WTC11 (cell line): ENCODE measurements at regions not wholly inside any gene's neighbourhood (a gene's known extent, or its start where the extent isn't known, plus 50 kb on each side); places are given as distances from the start of the nearest gene placed in this dataset.

Source experiments
- ATAC-seq: fragments of 200-7000 bp; cut with Tn5 transposase; 2 replicates; pipeline ENCODE4 v1.10.0; 2021; ENCODE audit warnings: mild to moderate bottlenecking, moderate library complexity
- CTCF ChIA-PET: fragments of 300-600 bp; sonication (Branson Sonifier 250); formaldehyde crosslinking; loops from one replicate; lab custom pipeline; 2021; ENCODE audit warnings: antibody characterized with exemption; lab: Charles Lee
- POLR2A ChIA-PET: fragments of 350-600 bp; sonication (Branson Sonifier 250); formaldehyde crosslinking; loops from one replicate; lab custom pipeline; 2021; ENCODE audit warnings: antibody characterized with exemption; lab: Charles Lee
- DNase-seq: peaks from one replicate; pipeline ENCODE4 v3.0.0; 2021; ENCODE audit warnings: low spot score
- H3K27ac Mint-ChIP-seq: 2 replicates; pipeline ENCODE4 v1.8.0; 2021; ENCODE audit warnings: mixed read lengths
- H3K27me3 Mint-ChIP-seq: 2 replicates; pipeline ENCODE4 v1.8.0; 2021; ENCODE audit warnings: low read depth, mild to moderate bottlenecking, moderate library complexity, mixed read lengths
- H3K36me3 Mint-ChIP-seq: 2 replicates; pipeline ENCODE4 v1.8.0; 2021; ENCODE audit warnings: mixed read lengths
- H3K4me1 Mint-ChIP-seq: 2 replicates; pipeline ENCODE4 v1.8.0; 2022; ENCODE audit warnings: mixed read lengths
- H3K4me3 Mint-ChIP-seq: 2 replicates; pipeline ENCODE4 v1.8.0; 2021; ENCODE audit warnings: mild to moderate bottlenecking, moderate library complexity, mixed read lengths
- H3K9me3 Mint-ChIP-seq: 2 replicates; pipeline ENCODE4 v1.8.0; 2021; ENCODE audit warnings: mixed read lengths
- ERG ChIP-seq: fragments of 250-450 bp; sonication (Bioruptor Pico); IDR thresholded peaks from 2 replicates; pipeline ENCODE4 v1.8.0; 2021; ENCODE audit warnings: mild to moderate bottlenecking
- NFE2L1 ChIP-seq: sonication (generic); formaldehyde crosslinking; IDR thresholded peaks from 2 replicates; pipeline ENCODE4 v1.8.1; 2023; ENCODE audit warnings: missing genetic modification reagents
- OVOL2 ChIP-seq: fragments of 250-450 bp; sonication (Bioruptor Pico); IDR thresholded peaks from 2 replicates; pipeline ENCODE4 v1.9.0; 2021; ENCODE audit warnings: mild to moderate bottlenecking, borderline replicate concordance
- PRRX2 ChIP-seq: fragments of 250-450 bp; sonication (Bioruptor Pico); IDR thresholded peaks from 2 replicates; pipeline ENCODE4 v1.8.0; 2021; ENCODE audit warnings: mild to moderate bottlenecking
- SMAD4 ChIP-seq: sonication (generic); formaldehyde crosslinking; IDR thresholded peaks from 2 replicates; pipeline ENCODE4 v1.8.0; 2022; ENCODE audit warnings: mild to moderate bottlenecking, missing genetic modification reagents
- SOX15 ChIP-seq: fragments of 250-450 bp; sonication (Bioruptor Pico); IDR thresholded peaks from 2 replicates; pipeline ENCODE4 v1.9.0; 2021; ENCODE audit warnings: mild to moderate bottlenecking
- SP1 ChIP-seq: sonication (generic); formaldehyde crosslinking; conservative IDR thresholded peaks from 2 replicates; pipeline ENCODE4 v1.8.1; 2022; ENCODE audit warnings: missing genetic modification reagents
- TP53 ChIP-seq: sonication (generic); formaldehyde crosslinking; IDR thresholded peaks from 2 replicates; pipeline ENCODE4 v1.8.1; 2023; ENCODE audit warnings: mild to moderate bottlenecking, missing genetic modification reagents
- ZNF396 ChIP-seq: fragments of 250-450 bp; sonication (Bioruptor Pico); IDR thresholded peaks from 2 replicates; pipeline ENCODE4 v1.8.0; 2021; ENCODE audit warnings: mild to moderate bottlenecking, moderate library complexity, borderline replicate concordance
- ZNF423 ChIP-seq: fragments of 250-450 bp; sonication (Bioruptor Pico); IDR thresholded peaks from 2 replicates; pipeline ENCODE4 v2.1.2; 2022; ENCODE audit warnings: mild to moderate bottlenecking, moderate library complexity
- ZNF671 ChIP-seq: fragments of 250-450 bp; sonication (Bioruptor Pico); IDR thresholded peaks from 2 replicates; pipeline ENCODE4 v1.8.0; 2021; ENCODE audit warnings: mild to moderate bottlenecking
- ZSCAN18 ChIP-seq: fragments of 250-450 bp; sonication (Bioruptor Pico); IDR thresholded peaks from 2 replicates; pipeline ENCODE4 v2.1.2; 2022; ENCODE audit warnings: mild to moderate bottlenecking, moderate library complexity
- TF ChIP-seq, protein P1 (sequence below): sonication (generic); formaldehyde crosslinking; conservative IDR thresholded peaks from 2 replicates; pipeline ENCODE4 v1.8.1; 2022; ENCODE audit warnings: mild to moderate bottlenecking, missing genetic modification reagents
- TF ChIP-seq, protein P2 (sequence below): sonication (generic); formaldehyde crosslinking; IDR thresholded peaks from 2 replicates; pipeline ENCODE4 v1.8.0; 2022; ENCODE audit warnings: mild to moderate bottlenecking, missing genetic modification reagents
- TF ChIP-seq, protein P3 (sequence below): fragments of 250-450 bp; sonication (Bioruptor Pico); IDR thresholded peaks from 2 replicates; pipeline ENCODE4 v1.9.0; 2021; ENCODE audit warnings: mild to moderate bottlenecking, borderline replicate concordance
- TF ChIP-seq, protein P4 (sequence below): sonication (generic); formaldehyde crosslinking; IDR thresholded peaks from 2 replicates; pipeline ENCODE4 v1.8.0; 2022; ENCODE audit warnings: mild to moderate bottlenecking, missing genetic modification reagents
- TF ChIP-seq, protein P5 (sequence below): sonication (generic); formaldehyde crosslinking; IDR thresholded peaks from 2 replicates; pipeline ENCODE4 v1.8.1; 2023; ENCODE audit warnings: mild to moderate bottlenecking, missing genetic modification reagents

GRCh38 chr14:101169267-101169666, 265.7 kb upstream of the RTL1 start:
- Mint-ChIP-seq H3K27ac (no peak overlapping the region), H3K9me3 (peaks cover 61% of the 10 kb centered on the region), H3K27me3 (peaks cover 4% of the 10 kb centered on the region; the same call in 1 of the 2 replicates), H3K4me1 (no peaks in the 10 kb centered on the region), H3K36me3 (peaks cover 42% of the 10 kb centered on the region), H3K4me3 (no peak overlapping the region)
- ATAC-seq (no peak), DNase-seq (no peak)
- TF ChIP-seq, protein P1, sequence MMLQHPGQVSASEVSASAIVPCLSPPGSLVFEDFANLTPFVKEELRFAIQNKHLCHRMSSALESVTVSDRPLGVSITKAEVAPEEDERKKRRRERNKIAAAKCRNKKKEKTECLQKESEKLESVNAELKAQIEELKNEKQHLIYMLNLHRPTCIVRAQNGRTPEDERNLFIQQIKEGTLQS (CRISPR knock-in tag): no peak
- TF ChIP-seq ZSCAN18 (CRISPR knock-in tag) (no peak), TP53 (CRISPR knock-in tag) (no peak), OVOL2 (CRISPR knock-in tag) (no peak), SP1 (no peak), SMAD4 (CRISPR knock-in tag) (no peak), ZNF423 (CRISPR knock-in tag) (no peak), NFE2L1 (CRISPR knock-in tag) (no peak), ZNF396 (CRISPR knock-in tag) (no peak), SOX15 (CRISPR knock-in tag) (no peak), ZNF671 (no peak), PRRX2 (CRISPR knock-in tag) (no peak), ERG (no peak)
- TF ChIP-seq, protein P2, sequence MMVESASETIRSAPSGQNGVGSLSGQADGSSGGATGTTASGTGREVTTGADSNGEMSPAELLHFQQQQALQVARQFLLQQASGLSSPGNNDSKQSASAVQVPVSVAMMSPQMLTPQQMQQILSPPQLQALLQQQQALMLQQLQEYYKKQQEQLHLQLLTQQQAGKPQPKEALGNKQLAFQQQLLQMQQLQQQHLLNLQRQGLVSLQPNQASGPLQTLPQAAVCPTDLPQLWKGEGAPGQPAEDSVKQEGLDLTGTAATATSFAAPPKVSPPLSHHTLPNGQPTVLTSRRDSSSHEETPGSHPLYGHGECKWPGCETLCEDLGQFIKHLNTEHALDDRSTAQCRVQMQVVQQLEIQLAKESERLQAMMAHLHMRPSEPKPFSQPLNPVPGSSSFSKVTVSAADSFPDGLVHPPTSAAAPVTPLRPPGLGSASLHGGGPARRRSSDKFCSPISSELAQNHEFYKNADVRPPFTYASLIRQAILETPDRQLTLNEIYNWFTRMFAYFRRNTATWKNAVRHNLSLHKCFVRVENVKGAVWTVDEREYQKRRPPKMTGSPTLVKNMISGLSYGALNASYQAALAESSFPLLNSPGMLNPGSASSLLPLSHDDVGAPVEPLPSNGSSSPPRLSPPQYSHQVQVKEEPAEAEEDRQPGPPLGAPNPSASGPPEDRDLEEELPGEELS (CRISPR knock-in tag): no peak
- TF ChIP-seq, protein P3, sequence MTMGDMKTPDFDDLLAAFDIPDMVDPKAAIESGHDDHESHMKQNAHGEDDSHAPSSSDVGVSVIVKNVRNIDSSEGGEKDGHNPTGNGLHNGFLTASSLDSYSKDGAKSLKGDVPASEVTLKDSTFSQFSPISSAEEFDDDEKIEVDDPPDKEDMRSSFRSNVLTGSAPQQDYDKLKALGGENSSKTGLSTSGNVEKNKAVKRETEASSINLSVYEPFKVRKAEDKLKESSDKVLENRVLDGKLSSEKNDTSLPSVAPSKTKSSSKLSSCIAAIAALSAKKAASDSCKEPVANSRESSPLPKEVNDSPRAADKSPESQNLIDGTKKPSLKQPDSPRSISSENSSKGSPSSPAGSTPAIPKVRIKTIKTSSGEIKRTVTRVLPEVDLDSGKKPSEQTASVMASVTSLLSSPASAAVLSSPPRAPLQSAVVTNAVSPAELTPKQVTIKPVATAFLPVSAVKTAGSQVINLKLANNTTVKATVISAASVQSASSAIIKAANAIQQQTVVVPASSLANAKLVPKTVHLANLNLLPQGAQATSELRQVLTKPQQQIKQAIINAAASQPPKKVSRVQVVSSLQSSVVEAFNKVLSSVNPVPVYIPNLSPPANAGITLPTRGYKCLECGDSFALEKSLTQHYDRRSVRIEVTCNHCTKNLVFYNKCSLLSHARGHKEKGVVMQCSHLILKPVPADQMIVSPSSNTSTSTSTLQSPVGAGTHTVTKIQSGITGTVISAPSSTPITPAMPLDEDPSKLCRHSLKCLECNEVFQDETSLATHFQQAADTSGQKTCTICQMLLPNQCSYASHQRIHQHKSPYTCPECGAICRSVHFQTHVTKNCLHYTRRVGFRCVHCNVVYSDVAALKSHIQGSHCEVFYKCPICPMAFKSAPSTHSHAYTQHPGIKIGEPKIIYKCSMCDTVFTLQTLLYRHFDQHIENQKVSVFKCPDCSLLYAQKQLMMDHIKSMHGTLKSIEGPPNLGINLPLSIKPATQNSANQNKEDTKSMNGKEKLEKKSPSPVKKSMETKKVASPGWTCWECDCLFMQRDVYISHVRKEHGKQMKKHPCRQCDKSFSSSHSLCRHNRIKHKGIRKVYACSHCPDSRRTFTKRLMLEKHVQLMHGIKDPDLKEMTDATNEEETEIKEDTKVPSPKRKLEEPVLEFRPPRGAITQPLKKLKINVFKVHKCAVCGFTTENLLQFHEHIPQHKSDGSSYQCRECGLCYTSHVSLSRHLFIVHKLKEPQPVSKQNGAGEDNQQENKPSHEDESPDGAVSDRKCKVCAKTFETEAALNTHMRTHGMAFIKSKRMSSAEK (CRISPR knock-in tag): no peak
- TF ChIP-seq, protein P4, sequence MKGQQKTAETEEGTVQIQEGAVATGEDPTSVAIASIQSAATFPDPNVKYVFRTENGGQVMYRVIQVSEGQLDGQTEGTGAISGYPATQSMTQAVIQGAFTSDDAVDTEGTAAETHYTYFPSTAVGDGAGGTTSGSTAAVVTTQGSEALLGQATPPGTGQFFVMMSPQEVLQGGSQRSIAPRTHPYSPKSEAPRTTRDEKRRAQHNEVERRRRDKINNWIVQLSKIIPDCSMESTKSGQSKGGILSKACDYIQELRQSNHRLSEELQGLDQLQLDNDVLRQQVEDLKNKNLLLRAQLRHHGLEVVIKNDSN (CRISPR knock-in tag): no peak
- TF ChIP-seq, protein P5, sequence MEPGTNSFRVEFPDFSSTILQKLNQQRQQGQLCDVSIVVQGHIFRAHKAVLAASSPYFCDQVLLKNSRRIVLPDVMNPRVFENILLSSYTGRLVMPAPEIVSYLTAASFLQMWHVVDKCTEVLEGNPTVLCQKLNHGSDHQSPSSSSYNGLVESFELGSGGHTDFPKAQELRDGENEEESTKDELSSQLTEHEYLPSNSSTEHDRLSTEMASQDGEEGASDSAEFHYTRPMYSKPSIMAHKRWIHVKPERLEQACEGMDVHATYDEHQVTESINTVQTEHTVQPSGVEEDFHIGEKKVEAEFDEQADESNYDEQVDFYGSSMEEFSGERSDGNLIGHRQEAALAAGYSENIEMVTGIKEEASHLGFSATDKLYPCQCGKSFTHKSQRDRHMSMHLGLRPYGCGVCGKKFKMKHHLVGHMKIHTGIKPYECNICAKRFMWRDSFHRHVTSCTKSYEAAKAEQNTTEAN (CRISPR knock-in tag): no peak
- ChIA-PET POLR2A (no interaction called here), CTCF (interaction anchor here (1.8 kb wide), 1 partner anchor 14 kb away, joined by 6 read pairs; no protein-coding TSS in a partner anchor)
